Upper lobe of left lung (tissue), 6 donors: ENCODE measurements at regions not wholly inside any gene's neighbourhood (a gene's known extent, or its start where the extent isn't known, plus 50 kb on each side); places are given as distances from the start of the nearest gene placed in this dataset.

ENCODE experiments used
- ATAC-seq, 2 donors: fragments of 200-7000 bp; cut with Tn5 transposase; one replicate each; pipeline ENCODE4 v1.9.1; 2022; ENCODE audit warnings: mild to moderate bottlenecking in 2 of 2, moderate library complexity in 2 of 2; ENCODE audit not compliant: low FRiP score in 2 of 2
- DNase-seq, 2 donors: peaks; one replicate each; pipeline ENCODE4 v3.0.0-alpha.2; 2019 to 2020
- H3K27ac ChIP-seq, 4 donors: fragments of 200-600 bp; sonication (generic); one replicate each; pipeline ENCODE4 v1.5.1; 2016 to 2019
- H3K27me3 ChIP-seq, 4 donors: fragments of 200-600 bp; sonication (generic); one replicate each; pipeline ENCODE4 v1.5.1; 2017 to 2019
- H3K36me3 ChIP-seq, 4 donors: fragments of 200-600 bp; sonication (generic); one replicate each; pipeline ENCODE4 v1.5.1; 2016 to 2019
- H3K4me1 ChIP-seq, 4 donors: fragments of 200-600 bp; sonication (generic); one replicate each; pipeline ENCODE4 v1.5.1; 2018 to 2019
- H3K4me3 ChIP-seq, 4 donors: fragments of 200-600 bp; sonication (generic); one replicate each; pipeline ENCODE4 v1.5.1; 2017 to 2019; ENCODE audit warnings: mild to moderate bottlenecking in 2 of 4, moderate library complexity in 1 of 4
- H3K9me3 ChIP-seq, 4 donors: fragments of 200-600 bp; sonication (generic); one replicate each; pipeline ENCODE4 v1.5.1; 2018 to 2019
- EP300 ChIP-seq, 4 donors: sonication (generic); formaldehyde crosslinking; IDR thresholded peaks; one replicate each; pipeline ENCODE4 v1.5.1; 2017; ENCODE audit warnings: antibody characterized with exemption in 4 of 4, control low read depth in 2 of 4
- POLR2A ChIP-seq, 4 donors: fragments of 450-650 bp; IDR thresholded peaks; one replicate each; pipeline ENCODE4 v1.5.1; 2016 to 2017; ENCODE audit warnings: antibody characterized with exemption in 4 of 4, mild to moderate bottlenecking in 2 of 4
- POLR2AphosphoS5 ChIP-seq, 2 donors: sonication (generic); formaldehyde crosslinking; IDR thresholded peaks; one replicate each; pipeline ENCODE4 v1.5.1; 2017; ENCODE audit warnings: antibody characterized with exemption in 2 of 2
- WGBS, 2 donors: methylation state at CpG; one replicate each; pipeline ENCODE4 v1.1.5; 2017 to 2018; 5-methylcytosine and 5-hydroxymethylcytosine counted together
- TF ChIP-seq, protein P1 (sequence below), 6 experiments: fragments of 450-650 bp in 4 of 6; fragments of 200-600 bp in 2 of 6; sonication (generic) in 2 of 6; IDR thresholded peaks; one replicate each; pipeline ENCODE4 v1.5.1; 2016 to 2019; ENCODE audit warnings: antibody characterized with exemption in 6 of 6
- donor health status: DM: no; HTN: no; CAD: no; lungs with moderate emphysema.
- donor health status: DM: no; HTN: yes; CAD: no; lungs with severe emphysema.

DNA sequence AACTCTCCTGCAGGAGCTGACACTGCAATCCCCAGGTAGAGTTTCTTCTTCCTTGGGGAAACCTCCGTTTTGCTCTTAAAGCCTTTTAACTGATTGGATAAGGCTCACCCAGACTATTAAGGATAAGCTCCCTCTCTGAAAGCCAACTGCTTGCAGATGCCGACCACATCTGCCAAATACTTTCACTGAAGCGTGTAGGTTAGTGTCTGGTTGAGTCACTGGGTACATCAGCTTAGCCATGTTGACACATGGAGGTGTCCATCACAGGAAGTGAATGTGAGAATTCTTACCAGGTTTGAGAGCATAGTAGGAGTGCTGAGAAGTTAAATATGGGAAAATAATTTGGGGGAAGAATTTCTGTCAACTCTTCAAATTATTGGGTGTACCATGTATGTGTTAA, 202.0 kb downstream of the AJAP1 start:
- ATAC-seq: no peak
- H3K4me1 ChIP-seq: no peaks in the 10 kb centered on the region
- no peaks in the 10 kb centered on the region for H3K36me3 ChIP-seq
- WGBS, 2 donors: 73 to 84% methylated on average over 3 of the region's 3 CpGs
- TF ChIP-seq POLR2AphosphoS5 (IDR thresholded peaks at IDR 0.05) (no peak), EP300 (IDR thresholded peaks at IDR 0.05) (no peak), POLR2A (IDR thresholded peaks at IDR 0.05) (no peak)
- TF ChIP-seq, protein P1, sequence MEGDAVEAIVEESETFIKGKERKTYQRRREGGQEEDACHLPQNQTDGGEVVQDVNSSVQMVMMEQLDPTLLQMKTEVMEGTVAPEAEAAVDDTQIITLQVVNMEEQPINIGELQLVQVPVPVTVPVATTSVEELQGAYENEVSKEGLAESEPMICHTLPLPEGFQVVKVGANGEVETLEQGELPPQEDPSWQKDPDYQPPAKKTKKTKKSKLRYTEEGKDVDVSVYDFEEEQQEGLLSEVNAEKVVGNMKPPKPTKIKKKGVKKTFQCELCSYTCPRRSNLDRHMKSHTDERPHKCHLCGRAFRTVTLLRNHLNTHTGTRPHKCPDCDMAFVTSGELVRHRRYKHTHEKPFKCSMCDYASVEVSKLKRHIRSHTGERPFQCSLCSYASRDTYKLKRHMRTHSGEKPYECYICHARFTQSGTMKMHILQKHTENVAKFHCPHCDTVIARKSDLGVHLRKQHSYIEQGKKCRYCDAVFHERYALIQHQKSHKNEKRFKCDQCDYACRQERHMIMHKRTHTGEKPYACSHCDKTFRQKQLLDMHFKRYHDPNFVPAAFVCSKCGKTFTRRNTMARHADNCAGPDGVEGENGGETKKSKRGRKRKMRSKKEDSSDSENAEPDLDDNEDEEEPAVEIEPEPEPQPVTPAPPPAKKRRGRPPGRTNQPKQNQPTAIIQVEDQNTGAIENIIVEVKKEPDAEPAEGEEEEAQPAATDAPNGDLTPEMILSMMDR (IDR thresholded peaks at IDR 0.05): no peak
- DNase-seq: no peak
- H3K27me3 ChIP-seq: no peaks in the 10 kb centered on the region
- H3K9me3 ChIP-seq: no peaks in the 10 kb centered on the region
- no peak overlapping the region for H3K27ac ChIP-seq
- no peak overlapping the region for H3K4me3 ChIP-seq

DNA sequence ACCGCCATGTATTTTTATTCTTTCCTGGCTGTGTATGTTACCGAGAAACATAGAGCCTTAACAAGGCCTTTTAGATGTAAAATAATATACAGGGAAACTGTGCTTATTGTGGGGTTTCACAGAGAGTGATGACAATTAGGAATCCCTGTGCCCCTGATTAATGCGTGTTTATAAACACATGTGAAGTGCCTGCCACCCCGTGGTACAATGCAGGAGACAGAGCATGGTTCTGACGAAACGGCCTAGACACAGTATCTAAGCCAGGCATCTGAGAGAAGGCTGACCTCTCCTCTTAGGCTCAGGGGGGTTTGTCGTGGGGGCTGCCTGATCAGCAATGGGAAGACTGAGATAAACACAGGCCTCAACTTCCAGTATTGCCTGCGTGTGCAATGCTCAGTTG, 200.0 kb downstream of the AJAP1 start:
- no peak for TF ChIP-seq EP300 (IDR thresholded peaks at IDR 0.05)
- TF ChIP-seq POLR2A (IDR thresholded peaks at IDR 0.05): no peak
- WGBS, 2 donors: 85% methylated on average over 8 of the region's 8 CpGs
- no peaks in the 10 kb centered on the region for H3K4me1 ChIP-seq

DNA sequence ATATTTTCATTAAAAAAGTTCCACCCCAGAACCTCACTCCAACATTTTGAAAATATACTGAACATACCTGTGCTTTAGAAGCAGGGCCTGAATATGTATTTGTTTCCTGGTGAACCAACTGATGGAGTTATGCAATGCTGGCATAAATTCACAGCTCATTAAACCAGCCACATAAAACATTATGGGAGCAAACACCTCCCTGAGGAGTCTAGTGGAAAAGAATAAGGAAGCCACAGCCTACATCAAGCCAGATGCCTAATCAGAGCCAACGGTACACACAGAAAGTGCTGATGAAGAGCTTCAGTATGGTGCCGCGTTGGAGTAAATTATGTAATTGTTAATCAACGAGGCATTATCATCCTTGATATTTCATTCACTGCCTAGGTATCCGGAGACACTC, 199.5 kb downstream of the AJAP1 start:
- peaks cover 0 to 8% (median 6%) of the 10 kb centered on the region in 4 donors for H3K9me3 ChIP-seq
- ATAC-seq (no peak), DNase-seq (no peak)
- no peaks in the 10 kb centered on the region for H3K4me1 ChIP-seq
- no peaks in the 10 kb centered on the region for H3K36me3 ChIP-seq
- no peaks in the 10 kb centered on the region for H3K27me3 ChIP-seq
- TF ChIP-seq POLR2AphosphoS5 (IDR thresholded peaks at IDR 0.05) (no peak), EP300 (IDR thresholded peaks at IDR 0.05) (no peak), POLR2A (IDR thresholded peaks at IDR 0.05) (no peak)
- TF ChIP-seq, protein P1 (IDR thresholded peaks at IDR 0.05): no peak
- no peak overlapping the region for H3K27ac ChIP-seq
- WGBS, 2 donors: 82 to 91% methylated on average over 5 of the region's 5 CpGs
- no peak overlapping the region for H3K4me3 ChIP-seq

More for the DNA sequence above, 200.0 kb downstream of the AJAP1 start:
- no peak overlapping the region for H3K4me3 ChIP-seq
- H3K27ac ChIP-seq: no peak overlapping the region
- H3K9me3 ChIP-seq: peaks cover 0 to 8% (median 6%) of the 10 kb centered on the region in 4 donors
- DNase-seq (no peak), ATAC-seq (no peak)
- H3K36me3 ChIP-seq: no peaks in the 10 kb centered on the region
- no peaks in the 10 kb centered on the region for H3K27me3 ChIP-seq

DNA sequence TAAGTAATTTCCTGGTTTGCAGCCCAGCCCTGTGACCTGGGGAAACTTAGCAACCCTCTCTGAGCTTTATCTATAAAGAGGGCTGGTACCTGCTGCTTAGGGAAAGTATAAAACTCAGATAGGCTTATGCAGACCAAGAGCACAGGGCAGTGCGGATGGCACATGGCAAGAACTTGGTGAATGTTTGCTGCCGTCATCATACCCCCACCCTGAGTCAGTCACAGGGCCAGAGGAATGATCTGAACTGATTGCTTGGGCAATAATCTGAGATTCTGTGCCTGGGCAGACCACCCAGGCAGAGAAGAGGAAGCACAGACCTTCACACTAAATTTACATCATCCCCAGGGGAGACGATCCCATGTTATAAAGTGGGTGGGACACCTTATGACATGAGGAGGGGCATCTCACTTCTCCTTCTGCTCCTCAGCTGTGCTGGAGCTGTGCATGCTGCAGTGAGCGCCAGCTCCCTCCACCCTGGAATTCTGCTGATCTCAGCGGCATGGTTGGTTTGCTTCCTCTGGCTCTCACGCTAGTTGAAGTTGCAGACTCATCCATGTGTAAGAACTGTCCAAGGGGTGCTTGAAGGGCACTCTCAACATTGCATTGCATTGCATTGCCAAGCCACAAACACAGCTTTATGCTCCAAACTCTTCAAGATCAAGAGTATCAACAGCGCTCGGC, 197.1 kb downstream of the AJAP1 start:
- peaks cover 0 to 8% (median 6%) of the 10 kb centered on the region in 4 donors for H3K9me3 ChIP-seq
- ATAC-seq: peak in 1 of 2 donors; percentile 48
- H3K4me3 ChIP-seq: no peak overlapping the region
- TF ChIP-seq, protein P1 (IDR thresholded peaks at IDR 0.05): no peak
- TF ChIP-seq EP300 (IDR thresholded peaks at IDR 0.05) (no peak), POLR2AphosphoS5 (IDR thresholded peaks at IDR 0.05) (no peak), POLR2A (IDR thresholded peaks at IDR 0.05) (no peak)
- WGBS, 2 donors: 55 to 81% methylated on average over 4 to 8 of the region's 8 CpGs
- no peak for DNase-seq
- H3K4me1 ChIP-seq: no peaks in the 10 kb centered on the region
- H3K27ac ChIP-seq: no peak overlapping the region
- no peaks in the 10 kb centered on the region for H3K36me3 ChIP-seq
- no peaks in the 10 kb centered on the region for H3K27me3 ChIP-seq

DNA sequence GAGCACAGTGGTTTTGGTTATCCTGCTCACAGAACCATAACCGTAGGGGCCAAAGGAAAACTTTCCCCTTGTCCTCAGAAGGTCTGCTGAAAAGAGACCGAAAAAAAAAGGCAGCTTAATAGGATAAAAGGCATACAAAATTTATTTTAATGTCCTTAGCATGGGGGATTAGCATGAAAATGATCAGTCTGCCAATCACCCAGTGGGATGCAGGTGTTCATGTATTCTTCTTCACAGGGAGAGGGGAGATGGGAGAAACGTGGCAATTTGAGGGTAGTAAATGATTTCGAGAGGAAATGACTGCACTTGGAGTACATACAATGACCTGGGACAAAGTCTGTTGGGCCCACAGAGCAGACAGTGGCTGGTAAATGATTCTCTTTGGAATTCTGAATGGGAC, 194.0 kb downstream of the AJAP1 start:
- H3K27me3 ChIP-seq: no peaks in the 10 kb centered on the region
- no peak overlapping the region for H3K4me3 ChIP-seq
- H3K27ac ChIP-seq: no peak overlapping the region
- WGBS, 2 donors: 60 to 62% methylated on average over 4 of the region's 4 CpGs
- DNase-seq (no peak), ATAC-seq (no peak)
- H3K36me3 ChIP-seq: no peaks in the 10 kb centered on the region
- H3K9me3 ChIP-seq: peaks cover 0 to 8% (median 6%) of the 10 kb centered on the region in 4 donors
- no peaks in the 10 kb centered on the region for H3K4me1 ChIP-seq
- TF ChIP-seq, protein P1 (IDR thresholded peaks at IDR 0.05): no peak
- TF ChIP-seq EP300 (IDR thresholded peaks at IDR 0.05): no peak
- no peak for TF ChIP-seq POLR2AphosphoS5 (IDR thresholded peaks at IDR 0.05)
- no peak for TF ChIP-seq POLR2A (IDR thresholded peaks at IDR 0.05)
